Thyroid gland (tissue), 4 donors: ENCODE measurements at regions not wholly inside any gene's neighbourhood (a gene's known extent, or its start where the extent isn't known, plus 50 kb on each side); places are given as distances from the start of the nearest gene placed in this dataset.

Source experiments
- POLR2A ChIP-seq, 2 donors: fragments of 450-650 bp; IDR thresholded peaks; one replicate each; pipeline ENCODE4 v1.6.1; 2017; ENCODE audit warnings: antibody characterized with exemption in 2 of 2, mild to moderate bottlenecking in 2 of 2, moderate library complexity in 1 of 2
- TF ChIP-seq, protein P1 (sequence below), 6 experiments: fragments of 200-600 bp in 3 of 6; fragments of 450-650 bp in 3 of 6; sonication (generic) in 3 of 6; IDR thresholded peaks; one replicate each; pipeline ENCODE4 v1.5.1; 2016 to 2019; ENCODE audit warnings: antibody characterized with exemption in 6 of 6, mild to moderate bottlenecking in 2 of 6, inconsistent platforms in 1 of 6, moderate library complexity in 1 of 6

DNA sequence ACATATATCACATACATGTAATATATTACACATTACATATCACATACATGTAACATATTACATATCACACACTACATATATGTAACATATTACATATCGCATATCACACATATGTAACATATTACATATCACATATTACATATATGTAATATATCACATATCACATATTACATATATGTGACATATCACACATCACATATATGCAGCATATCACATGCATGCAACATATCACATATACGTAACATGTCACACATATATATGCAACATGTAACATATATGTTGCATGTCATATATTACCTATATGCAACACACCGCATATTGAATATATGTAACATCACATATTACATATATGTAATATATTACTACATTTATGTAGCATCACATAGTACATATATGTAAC is 211.2 kb downstream of the ARL6IP6 start:
- TF ChIP-seq, protein P1, sequence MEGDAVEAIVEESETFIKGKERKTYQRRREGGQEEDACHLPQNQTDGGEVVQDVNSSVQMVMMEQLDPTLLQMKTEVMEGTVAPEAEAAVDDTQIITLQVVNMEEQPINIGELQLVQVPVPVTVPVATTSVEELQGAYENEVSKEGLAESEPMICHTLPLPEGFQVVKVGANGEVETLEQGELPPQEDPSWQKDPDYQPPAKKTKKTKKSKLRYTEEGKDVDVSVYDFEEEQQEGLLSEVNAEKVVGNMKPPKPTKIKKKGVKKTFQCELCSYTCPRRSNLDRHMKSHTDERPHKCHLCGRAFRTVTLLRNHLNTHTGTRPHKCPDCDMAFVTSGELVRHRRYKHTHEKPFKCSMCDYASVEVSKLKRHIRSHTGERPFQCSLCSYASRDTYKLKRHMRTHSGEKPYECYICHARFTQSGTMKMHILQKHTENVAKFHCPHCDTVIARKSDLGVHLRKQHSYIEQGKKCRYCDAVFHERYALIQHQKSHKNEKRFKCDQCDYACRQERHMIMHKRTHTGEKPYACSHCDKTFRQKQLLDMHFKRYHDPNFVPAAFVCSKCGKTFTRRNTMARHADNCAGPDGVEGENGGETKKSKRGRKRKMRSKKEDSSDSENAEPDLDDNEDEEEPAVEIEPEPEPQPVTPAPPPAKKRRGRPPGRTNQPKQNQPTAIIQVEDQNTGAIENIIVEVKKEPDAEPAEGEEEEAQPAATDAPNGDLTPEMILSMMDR (IDR thresholded peaks at IDR 0.05), result no peak
- TF ChIP-seq POLR2A (IDR thresholded peaks at IDR 0.05), result no peak
